ENCODE measurements at regions not wholly inside any gene's neighbourhood (a gene's known extent, or its start where the extent isn't known, plus 50 kb on each side); places are given as distances from the start of the nearest gene placed in this dataset.
"Not testable (repeated sequence)": the region's sequence is repeated elsewhere in the genome, so short reads cannot be mapped to it uniquely, and the experiment has no call there.

DNA sequence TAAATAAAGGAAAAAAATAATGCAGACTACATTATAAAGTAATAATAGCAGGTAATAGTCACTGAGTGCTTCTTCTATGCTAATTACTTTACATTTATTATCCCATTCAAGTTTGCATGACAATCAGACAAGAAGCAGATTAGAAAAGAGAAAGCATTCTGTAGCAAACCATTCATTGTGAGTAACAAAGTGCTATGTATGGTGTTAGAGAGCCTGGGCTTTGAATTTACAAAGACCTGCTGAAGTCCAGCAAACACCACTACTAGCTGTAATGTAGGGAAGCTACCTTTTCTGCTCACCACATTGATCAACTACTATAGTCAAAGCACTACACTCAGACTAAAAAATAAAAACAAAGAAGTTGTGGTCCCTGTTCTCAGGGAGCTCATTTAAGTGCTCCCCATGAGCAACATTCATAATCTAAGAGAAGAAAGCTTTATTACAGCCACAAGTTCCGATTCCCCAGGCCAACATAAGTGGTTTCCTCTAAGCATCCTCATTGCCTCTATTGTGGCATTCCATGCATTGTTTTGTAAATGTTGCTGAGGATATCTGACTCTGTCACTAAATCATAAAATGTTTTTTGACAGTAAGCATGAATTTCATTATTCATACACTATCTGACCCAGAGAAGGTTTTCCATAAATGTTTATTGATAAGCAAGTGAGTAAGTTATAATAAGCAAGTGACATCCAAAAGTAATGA, 108.5 kb downstream of the FOXD4L6 start:
- H3K4me3 ChIP-seq (ENCODE audit: low read length): not testable (repeated sequence)
- peak; percentile 56 for DNase-seq (ENCODE audit: low read depth)

GRCh38 chr9:41018948-41019347, 109.5 kb downstream of the FOXD4L6 start:
- not testable (repeated sequence) for DNase-seq (ENCODE audit: low read depth)

DNA sequence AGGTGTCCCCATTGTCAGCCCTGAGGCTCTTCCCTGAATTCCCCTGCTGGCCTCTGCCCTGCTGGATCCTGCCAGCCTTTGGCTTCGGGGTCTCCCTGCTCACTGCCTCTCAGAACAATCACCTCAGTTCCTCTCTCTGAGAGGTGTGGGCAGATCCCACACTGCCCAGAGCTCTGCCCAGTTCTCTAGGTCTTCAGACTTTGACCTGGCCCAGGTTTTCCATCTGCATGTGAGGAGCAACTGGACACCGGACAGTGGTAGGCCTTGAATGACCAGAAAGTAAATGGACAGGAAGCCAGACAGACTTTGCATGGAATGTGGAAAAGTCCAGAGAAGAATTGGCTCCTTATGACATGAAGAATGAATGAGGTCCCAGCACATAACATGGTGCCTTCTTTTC, 111.8 kb downstream of the FOXD4L6 start:
- DNase-seq (ENCODE audit: low read depth); H3K4me3 ChIP-seq (ENCODE audit: low read length): not testable (repeated sequence)

More at GRCh38 chr9:41018948-41019347, 109.5 kb downstream of the FOXD4L6 start:
- H3K4me3 ChIP-seq (ENCODE audit: low read length): not testable (repeated sequence)

DNA sequence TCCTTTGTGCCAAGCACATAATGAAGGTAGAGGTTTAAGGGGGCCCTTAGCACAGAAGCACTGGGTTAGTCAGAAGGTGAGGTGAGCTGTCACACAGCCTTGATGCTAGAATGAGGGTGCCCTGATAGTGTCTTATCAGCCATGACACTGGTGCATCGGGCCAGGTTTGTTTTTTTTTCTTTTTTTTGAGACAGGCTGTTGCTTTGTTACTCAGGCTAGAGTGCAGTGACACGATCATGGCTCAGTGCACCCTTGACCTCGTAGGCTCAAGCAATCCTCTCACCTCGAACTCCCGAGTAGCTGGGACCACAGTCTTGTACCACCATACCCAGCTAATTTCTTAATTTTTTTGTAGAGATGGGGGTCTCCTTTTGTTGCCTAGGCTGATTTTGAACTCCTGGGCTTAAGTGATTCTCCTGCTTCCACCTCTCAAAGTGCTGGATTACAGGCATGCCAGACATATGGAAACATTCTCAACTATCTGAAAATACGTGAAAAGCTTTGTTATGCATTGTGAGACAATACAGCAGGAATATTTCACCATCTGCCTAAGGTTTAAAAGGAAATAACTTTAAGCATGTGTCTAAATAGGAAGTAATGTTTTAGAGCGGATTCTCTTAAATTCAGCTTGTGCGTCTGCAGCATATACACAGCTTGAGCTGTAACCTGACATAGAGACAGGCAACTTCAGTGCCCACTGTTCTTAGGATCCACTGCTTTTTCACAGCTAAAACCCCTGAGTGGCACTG, 128.4 kb downstream of the FOXD4L6 start:
- DNase-seq (ENCODE audit: low read depth); H3K4me3 ChIP-seq (ENCODE audit: low read length): not testable (repeated sequence)

GRCh38 chr9:40995490-40995889, 133.0 kb downstream of the FOXD4L6 start:
- not testable (repeated sequence) for H3K4me3 ChIP-seq (ENCODE audit: low read length); DNase-seq (ENCODE audit: low read depth)

DNA sequence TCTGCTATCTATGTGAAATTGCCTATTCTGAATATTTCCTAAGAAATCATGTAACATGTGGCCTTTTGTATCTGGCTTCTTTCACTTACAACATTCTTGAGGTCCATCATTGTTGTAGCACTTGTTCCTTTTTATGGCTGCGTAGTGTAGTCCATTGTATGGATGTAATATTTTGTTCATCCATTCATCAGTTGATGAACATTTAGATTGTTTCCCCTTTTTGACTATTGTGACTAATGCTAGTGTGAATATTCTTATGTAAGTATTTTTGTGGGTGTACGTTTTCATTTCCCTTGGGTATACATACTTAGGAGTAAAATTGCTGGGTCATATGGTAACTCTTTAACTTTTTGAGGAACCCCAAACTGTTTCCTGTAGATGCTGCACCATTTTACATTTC, 134.6 kb downstream of the FOXD4L6 start:
- DNase-seq (ENCODE audit: low read depth); H3K4me3 ChIP-seq (ENCODE audit: low read length): not testable (repeated sequence)

GRCh38 chr9:40993375-40993774, 135.1 kb downstream of the FOXD4L6 start:
- not testable (repeated sequence) for DNase-seq (ENCODE audit: low read depth)
- peak overlapping the region; percentile 43 for H3K4me3 ChIP-seq (ENCODE audit: low read length)

- DNase-seq (ENCODE audit: low read depth): not testable (repeated sequence)
- peak overlapping the region; percentile 94 for H3K4me3 ChIP-seq (ENCODE audit: low read length)
These were observed 136.0 kb downstream of the FOXD4L6 start for GRCh38 chr9:40992472-40992821.

- peak; percentile 98 for DNase-seq (ENCODE audit: low read depth)
- TF ChIP-seq, protein P1, sequence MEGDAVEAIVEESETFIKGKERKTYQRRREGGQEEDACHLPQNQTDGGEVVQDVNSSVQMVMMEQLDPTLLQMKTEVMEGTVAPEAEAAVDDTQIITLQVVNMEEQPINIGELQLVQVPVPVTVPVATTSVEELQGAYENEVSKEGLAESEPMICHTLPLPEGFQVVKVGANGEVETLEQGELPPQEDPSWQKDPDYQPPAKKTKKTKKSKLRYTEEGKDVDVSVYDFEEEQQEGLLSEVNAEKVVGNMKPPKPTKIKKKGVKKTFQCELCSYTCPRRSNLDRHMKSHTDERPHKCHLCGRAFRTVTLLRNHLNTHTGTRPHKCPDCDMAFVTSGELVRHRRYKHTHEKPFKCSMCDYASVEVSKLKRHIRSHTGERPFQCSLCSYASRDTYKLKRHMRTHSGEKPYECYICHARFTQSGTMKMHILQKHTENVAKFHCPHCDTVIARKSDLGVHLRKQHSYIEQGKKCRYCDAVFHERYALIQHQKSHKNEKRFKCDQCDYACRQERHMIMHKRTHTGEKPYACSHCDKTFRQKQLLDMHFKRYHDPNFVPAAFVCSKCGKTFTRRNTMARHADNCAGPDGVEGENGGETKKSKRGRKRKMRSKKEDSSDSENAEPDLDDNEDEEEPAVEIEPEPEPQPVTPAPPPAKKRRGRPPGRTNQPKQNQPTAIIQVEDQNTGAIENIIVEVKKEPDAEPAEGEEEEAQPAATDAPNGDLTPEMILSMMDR (conservative IDR thresholded peaks at IDR 0.05; ENCODE audit: low read length): peak; percentile 76
- peak overlapping the region; percentile 94 for H3K4me3 ChIP-seq (ENCODE audit: low read length)
These were observed 136.6 kb downstream of the FOXD4L6 start for GRCh38 chr9:40991741-40992471.

GRCh38 chr9:40991100-40991740, 137.3 kb downstream of the FOXD4L6 start:
- peak overlapping the region; percentile 94 for H3K4me3 ChIP-seq (ENCODE audit: low read length)
- not testable (repeated sequence) for DNase-seq (ENCODE audit: low read depth)

- not testable (repeated sequence) for DNase-seq (ENCODE audit: low read depth); H3K4me3 ChIP-seq (ENCODE audit: low read length)
These were observed 142.1 kb downstream of the FOXD4L6 start for GRCh38 chr9:40986332-40986731.

DNA sequence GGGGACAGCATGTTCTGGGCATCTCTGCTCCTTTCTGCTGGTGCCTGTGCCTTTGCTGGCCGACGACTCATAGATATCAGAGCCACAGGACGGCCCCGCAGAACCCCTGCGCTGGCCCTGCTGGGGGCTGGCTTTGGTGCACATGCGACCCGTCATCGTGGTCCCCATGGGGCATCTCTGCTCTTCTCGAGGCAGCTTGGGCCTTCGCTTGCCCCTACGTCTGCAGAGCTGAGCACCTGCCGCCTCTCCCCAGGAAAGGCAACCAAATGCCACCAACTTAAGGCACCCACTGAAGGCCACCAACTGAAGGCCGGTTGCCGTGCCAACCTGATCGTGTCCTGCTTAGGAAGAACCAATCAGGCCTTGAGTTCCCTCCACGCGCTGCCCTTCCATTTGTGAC, 153.1 kb downstream of the FOXD4L6 start:
- not testable (repeated sequence) for DNase-seq (ENCODE audit: low read depth); H3K4me3 ChIP-seq (ENCODE audit: low read length)

DNA sequence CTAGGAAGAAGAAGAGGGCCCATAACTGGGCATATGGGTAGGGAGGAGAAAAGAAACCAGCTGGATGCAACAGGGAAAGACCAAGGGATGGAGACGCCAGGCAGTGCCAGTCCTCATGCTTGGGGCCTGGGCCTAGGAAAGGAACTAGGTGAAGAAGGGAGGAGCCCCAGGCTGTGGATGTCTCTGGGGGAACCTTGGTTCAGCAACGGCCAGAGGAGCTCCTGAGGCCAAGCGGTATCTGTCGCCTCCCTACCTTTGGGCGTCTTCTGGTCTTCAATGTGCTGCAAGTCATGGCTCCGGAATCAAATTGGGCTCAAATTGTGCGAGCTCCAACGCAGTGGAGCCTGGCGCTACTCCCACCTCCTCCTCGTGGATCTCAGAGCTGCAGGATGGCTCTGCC, 153.6 kb downstream of the FOXD4L6 start:
- not testable (repeated sequence) for H3K4me3 ChIP-seq (ENCODE audit: low read length); DNase-seq (ENCODE audit: low read depth)

GRCh38 chr9:40971773-40972172, 156.7 kb downstream of the FOXD4L6 start:
- H3K4me3 ChIP-seq (ENCODE audit: low read length): not testable (repeated sequence)

More at GRCh38 chr9:40971773-40972172, 156.7 kb downstream of the FOXD4L6 start:
- not testable (repeated sequence) for DNase-seq (ENCODE audit: low read depth)

All from AG10803 (cell line).